GM19240 (cell line): ENCODE measurements at regions not wholly inside any gene's neighbourhood (a gene's known extent, or its start where the extent isn't known, plus 50 kb on each side); places are given as distances from the start of the nearest gene placed in this dataset.
"Not testable (repeated sequence)": the region's sequence is repeated elsewhere in the genome, so short reads cannot be mapped to it uniquely, and the experiment has no call there.

Experiments
- DNase-seq: peaks from one replicate; pipeline ENCODE4 v3.0.0; 2011; ENCODE audit warnings: low spot score; ENCODE audit not compliant: insufficient read length

DNA sequence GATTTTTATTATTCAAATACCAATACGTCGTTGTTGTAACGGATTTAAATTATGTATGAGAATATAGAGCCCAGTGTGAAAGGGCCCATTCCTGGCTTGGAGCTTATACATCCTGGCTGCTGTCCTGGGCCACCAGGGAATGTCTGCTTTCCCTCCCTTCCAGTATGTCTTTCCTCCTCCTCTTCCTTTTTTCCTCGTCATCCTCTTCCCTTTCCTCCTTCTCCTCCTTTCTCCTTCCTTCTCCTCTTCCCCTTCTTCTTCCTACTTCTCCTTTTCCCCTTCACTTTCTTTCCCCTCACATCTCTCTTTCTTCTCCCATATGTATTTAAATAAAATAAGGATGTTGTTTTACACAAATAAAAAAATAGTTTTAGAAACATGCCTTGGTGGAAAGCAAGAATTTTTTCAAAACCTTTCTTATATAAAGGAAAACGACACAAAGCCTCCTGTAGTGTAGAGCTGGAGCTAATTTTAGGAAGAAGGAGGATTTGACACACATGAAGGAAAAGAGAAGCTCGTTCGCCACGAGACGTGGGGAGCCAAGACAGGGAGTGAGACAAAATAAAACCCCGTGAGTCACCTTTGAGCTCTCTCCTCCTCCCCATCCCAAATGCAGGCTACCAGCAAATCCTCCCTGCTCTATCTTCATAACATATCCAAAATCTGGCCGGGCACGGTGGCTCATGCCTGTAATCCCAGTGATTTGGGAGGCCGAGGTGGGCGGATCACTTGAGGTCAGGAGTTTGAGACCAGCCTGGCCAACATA lies 301.1 kb upstream of the LYZL1 start:
- no peak for DNase-seq

GRCh38 chr10:28988980-28989379 lies 299.9 kb upstream of the LYZL1 start:
- no peak for DNase-seq

- peak; percentile 17 for DNase-seq
Observed at GRCh38 chr10:28991333-28992270, 297.3 kb upstream of the LYZL1 start.

DNA sequence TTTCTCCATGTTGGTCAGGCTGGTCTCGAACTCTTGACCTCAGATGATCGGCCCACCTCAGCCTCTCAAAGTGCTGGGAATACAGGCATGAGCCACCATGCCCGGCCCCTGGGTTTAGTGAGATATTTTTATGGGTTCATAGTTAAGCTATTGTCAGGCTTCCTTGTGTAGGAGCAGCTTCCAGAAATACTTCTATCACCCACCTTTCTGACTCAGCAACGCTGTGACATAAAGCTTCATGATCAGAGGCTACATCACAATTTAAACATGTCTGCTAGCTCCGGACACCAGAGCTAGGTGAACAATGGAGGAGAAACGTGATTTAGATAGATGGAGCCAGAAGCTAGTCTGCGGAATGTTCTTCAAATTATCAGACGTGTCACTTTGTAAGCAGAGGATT lies 295.8 kb upstream of the LYZL1 start:
- no peak for DNase-seq

DNA sequence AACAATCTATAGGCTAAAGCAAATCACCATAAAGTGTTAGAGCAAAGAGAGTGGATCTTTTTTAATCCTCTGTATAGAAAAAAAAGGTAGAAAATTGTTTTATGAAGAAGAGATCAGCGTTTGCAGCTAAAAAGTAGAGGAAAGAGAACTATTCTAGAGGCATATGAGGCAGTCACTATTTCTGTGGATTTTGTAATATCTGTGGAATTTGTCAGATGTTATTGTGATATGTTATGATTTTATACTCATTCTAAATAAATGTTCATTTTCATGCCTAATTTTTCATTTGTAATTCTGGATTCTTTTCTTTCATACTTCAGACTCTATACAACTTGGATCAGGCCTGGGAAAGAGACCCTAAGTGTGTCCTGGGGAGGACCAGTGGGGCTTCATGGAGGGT lies 295.0 kb upstream of the LYZL1 start:
- DNase-seq, result no peak

DNA sequence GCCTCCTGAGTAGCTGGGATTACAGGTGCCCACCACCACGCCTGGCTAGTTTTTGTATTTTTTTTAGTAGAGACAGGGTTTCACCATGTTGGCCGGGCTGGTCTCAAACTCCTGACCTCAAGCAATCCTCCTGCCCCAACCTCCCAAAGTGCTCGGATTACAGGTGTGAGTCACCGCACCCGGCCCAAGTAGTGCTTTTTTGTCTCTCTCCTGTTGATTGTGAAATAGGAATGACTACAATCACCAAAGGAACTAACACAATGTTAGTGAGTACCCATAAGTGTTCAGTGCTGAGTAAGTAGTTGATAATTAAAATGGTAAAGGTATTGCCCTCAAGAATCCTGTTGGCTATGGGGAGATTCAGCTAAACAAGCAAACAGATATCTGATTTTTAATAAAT lies 294.1 kb upstream of the LYZL1 start:
- not testable (repeated sequence) for DNase-seq

DNA sequence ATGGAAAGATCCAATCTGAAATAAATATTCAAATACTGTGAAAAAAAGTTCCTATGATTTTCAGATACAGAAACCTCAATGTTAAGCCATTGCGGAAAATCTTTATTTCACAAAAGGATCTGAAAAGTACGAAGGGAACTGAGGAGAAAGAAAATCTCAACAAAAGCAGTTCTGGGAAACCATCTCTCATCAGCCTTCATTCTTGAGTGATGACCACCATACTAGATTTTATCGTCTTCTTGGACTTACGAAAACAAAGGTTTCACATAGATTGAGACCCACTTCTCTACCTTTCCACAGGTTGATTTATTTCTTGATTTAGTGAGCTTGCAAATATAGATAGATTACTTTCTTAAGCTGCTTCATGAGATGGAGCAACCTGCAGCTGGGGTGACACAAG lies 293.4 kb upstream of the LYZL1 start:
- no peak for DNase-seq

DNA sequence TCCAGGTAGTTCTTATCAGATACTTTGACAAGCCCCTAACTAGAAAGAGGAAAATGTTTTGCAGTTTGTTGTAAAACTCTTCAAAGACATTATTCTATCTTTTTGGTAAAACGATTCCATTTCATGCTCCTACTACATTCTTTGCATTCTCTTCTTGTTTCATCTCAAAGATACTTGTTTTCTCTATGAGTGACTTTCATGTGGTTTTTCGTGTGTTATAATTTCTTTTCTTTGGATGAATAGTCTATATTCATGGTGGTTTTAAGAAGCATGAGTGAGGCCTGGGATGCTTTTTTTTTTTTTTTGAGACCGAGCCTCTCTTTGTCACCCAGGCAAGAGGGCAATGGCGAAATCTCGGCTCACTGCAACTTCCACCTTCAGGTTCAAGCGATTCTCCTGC lies 292.5 kb upstream of the LYZL1 start:
- no peak for DNase-seq

- no peak for DNase-seq
Observed at GRCh38 chr10:28996947-28997551, 291.8 kb upstream of the LYZL1 start.

GRCh38 chr10:28997734-28998133 lies 291.1 kb upstream of the LYZL1 start:
- no peak for DNase-seq

- no peak for DNase-seq
Observed at GRCh38 chr10:29001801-29002200, 287.1 kb upstream of the LYZL1 start.

GRCh38 chr10:29003014-29003413 lies 285.9 kb upstream of the LYZL1 start:
- not testable (repeated sequence) for DNase-seq

DNA sequence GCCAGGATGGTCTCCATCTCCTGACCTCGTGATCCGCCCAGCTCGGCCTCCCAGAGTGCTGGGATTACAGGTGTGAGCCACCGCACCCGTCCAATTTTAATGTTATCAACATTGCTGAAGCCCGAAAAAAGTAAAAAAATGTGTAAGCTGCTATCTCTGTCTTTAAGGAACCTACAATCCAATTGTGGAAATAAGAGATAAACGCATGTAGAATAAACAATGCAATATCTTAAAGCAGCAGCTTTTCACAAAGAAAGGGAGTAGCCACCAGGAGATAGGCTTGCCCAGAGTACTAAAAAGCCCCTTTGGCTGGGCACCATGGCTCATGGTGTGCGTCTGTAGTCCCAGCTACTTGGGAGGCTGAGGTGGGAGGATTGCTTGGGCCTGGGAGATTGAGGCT lies 282.9 kb upstream of the LYZL1 start:
- no peak for DNase-seq

GRCh38 chr10:29007370-29007747 lies 281.5 kb upstream of the LYZL1 start:
- DNase-seq, result no peak

- DNase-seq, result no peak
Observed at GRCh38 chr10:29007748-29008610, 280.9 kb upstream of the LYZL1 start.

GRCh38 chr10:29009464-29009863 lies 279.4 kb upstream of the LYZL1 start:
- no peak for DNase-seq

GRCh38 chr10:29011516-29011915 lies 277.4 kb upstream of the LYZL1 start:
- DNase-seq, result no peak

GRCh38 chr10:29012926-29013554 lies 275.8 kb upstream of the LYZL1 start:
- no peak for DNase-seq

- no peak for DNase-seq
Observed at GRCh38 chr10:29021591-29021990, 267.3 kb upstream of the LYZL1 start.

DNA sequence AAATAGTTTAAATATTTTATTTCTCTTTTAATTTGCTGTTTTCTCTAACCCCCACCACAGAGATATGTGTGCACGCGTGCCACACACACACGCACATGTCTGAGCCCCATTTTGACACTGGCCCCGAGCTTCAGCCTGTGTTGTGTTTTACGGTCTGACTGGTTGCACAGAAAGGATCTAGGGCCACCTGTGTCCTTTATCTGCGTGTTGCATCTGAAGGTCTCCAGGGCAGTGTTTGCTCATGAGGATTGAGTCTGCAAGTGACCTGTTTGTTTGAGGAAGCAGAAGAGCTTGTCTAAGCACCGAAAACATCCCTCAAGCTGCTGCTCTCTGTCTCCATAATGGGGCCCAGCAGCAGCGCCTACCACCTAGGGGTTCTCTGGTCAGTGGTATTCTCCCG lies 266.4 kb upstream of the LYZL1 start:
- no peak for DNase-seq

DNA sequence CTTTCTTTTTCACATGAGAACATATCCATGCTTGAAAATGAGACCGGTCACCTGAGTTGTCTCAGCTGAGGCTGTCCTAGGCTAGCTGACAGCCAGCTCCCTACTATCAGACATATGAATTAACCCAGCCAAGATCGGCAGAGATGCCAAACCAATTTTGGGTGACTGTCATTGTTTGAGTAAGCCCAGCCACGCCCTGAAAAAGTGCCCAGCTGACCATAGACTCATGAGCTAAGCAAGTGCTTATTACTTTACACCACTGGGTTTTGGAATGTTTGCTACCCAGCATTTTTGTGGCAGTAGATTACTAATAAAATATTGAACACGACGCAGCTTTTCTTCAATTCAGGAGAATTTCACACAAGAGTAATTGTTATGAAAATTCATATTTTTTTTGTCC lies 265.2 kb upstream of the LYZL1 start:
- no peak for DNase-seq
